ENCODE measurements at regions not wholly inside any gene's neighbourhood (a gene's known extent, or its start where the extent isn't known, plus 50 kb on each side); places are given as distances from the start of the nearest gene placed in this dataset.

GRCh38 chr9:86718388-86719049, 228.8 kb downstream of the GAS1 start:
- TF ChIP-seq, protein P1, sequence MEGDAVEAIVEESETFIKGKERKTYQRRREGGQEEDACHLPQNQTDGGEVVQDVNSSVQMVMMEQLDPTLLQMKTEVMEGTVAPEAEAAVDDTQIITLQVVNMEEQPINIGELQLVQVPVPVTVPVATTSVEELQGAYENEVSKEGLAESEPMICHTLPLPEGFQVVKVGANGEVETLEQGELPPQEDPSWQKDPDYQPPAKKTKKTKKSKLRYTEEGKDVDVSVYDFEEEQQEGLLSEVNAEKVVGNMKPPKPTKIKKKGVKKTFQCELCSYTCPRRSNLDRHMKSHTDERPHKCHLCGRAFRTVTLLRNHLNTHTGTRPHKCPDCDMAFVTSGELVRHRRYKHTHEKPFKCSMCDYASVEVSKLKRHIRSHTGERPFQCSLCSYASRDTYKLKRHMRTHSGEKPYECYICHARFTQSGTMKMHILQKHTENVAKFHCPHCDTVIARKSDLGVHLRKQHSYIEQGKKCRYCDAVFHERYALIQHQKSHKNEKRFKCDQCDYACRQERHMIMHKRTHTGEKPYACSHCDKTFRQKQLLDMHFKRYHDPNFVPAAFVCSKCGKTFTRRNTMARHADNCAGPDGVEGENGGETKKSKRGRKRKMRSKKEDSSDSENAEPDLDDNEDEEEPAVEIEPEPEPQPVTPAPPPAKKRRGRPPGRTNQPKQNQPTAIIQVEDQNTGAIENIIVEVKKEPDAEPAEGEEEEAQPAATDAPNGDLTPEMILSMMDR (IDR thresholded peaks at IDR 0.05; ENCODE audit: borderline replicate concordance, control extremely low read depth, extremely low read depth, insufficient read depth, missing control alignments): no peak
- in situ Hi-C loops (cut with MboI; ENCODE audit: low sequenced_read_pairs, unreplicated experiment): no loop called here
- DNase-seq (ENCODE audit: low spot score): no peak

GRCh38 chr9:86716326-86716922, 230.9 kb downstream of the GAS1 start:
- TF ChIP-seq, protein P1 (IDR thresholded peaks at IDR 0.05; ENCODE audit: borderline replicate concordance, control extremely low read depth, extremely low read depth, insufficient read depth, missing control alignments): no peak
- in situ Hi-C loops (cut with MboI; ENCODE audit: low sequenced_read_pairs, unreplicated experiment): no loop called here
- no peak for DNase-seq (ENCODE audit: low spot score)

GRCh38 chr9:86714999-86715398, 232.3 kb downstream of the GAS1 start:
- DNase-seq (ENCODE audit: low spot score): no peak
- TF ChIP-seq, protein P1 (IDR thresholded peaks at IDR 0.05; ENCODE audit: borderline replicate concordance, control extremely low read depth, extremely low read depth, insufficient read depth, missing control alignments): no peak
- in situ Hi-C loops (cut with MboI; ENCODE audit: low sequenced_read_pairs, unreplicated experiment): no loop called here

DNA sequence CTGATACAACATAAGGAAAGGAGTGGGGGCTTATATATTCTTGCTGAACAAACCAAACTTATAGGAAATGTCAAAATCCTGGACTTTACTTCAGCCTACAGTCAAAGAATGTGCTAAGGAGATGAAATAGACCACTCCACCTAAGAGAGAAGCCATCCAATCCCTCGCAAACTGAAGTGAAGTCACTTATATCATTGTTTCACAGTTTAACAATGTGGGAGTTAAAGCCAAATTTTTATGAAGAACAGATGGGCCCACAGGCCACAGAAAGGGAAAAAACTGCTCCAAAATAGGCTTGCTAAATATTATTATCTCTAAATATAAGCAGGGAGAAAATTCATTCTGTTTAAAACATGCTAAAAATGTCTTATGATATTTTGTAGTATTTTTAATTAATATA, 233.3 kb downstream of the GAS1 start:
- DNase-seq (ENCODE audit: low spot score): no peak
- in situ Hi-C loops (cut with MboI; ENCODE audit: low sequenced_read_pairs, unreplicated experiment): no loop called here
- TF ChIP-seq, protein P1 (IDR thresholded peaks at IDR 0.05; ENCODE audit: borderline replicate concordance, control extremely low read depth, extremely low read depth, insufficient read depth, missing control alignments): no peak

- no peak for DNase-seq (ENCODE audit: low spot score)
- in situ Hi-C loops (cut with MboI; ENCODE audit: low sequenced_read_pairs, unreplicated experiment): no loop called here
- TF ChIP-seq, protein P1 (IDR thresholded peaks at IDR 0.05; ENCODE audit: borderline replicate concordance, control extremely low read depth, extremely low read depth, insufficient read depth, missing control alignments): no peak
These were observed 233.8 kb downstream of the GAS1 start for GRCh38 chr9:86713470-86713869.

DNA sequence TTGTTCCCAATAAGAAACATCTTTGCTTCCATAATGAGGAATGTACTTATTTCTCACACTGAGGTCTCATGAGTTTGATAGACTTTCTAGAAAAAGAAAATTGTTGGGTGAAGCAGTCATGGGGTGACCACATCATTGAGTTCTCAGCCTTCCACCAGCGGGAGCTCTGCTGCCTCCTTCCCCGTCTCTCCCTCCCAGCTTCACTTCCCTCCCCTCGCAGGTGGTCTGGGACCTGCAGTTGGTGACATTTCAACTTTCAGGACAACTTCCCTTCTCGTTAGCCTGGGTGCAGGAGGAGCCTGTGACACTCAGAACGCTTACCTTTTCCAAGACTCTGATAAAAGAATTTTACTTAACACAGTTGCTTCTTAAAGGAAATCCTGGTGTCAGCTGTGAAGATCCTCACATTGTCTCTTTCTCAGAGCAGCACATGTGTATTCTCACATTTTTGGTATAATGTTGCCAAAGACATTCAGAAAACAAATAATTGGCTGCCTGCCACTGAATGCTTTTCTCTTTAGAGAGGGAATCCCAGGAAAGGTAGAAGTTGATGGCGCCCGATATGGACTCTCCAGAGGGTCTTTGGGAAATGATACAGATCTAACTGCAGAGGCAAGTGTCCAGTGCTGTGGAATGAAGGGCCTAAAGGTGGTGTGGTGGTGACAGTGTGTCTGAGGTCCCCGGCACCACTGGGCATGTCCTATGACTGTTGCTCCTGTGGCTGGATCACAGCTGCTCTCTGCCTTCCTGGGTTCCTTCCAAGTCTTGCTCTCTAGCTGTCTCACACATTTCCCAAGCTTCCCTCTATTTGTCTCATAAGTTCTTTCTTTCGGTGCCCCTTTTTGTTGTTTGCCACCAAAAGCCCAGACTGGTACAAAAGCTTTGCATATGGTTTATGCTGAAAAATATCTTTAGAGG, 238.1 kb downstream of the GAS1 start:
- no peak for DNase-seq (ENCODE audit: low spot score)
- in situ Hi-C loops (cut with MboI; ENCODE audit: low sequenced_read_pairs, unreplicated experiment): no loop called here
- TF ChIP-seq, protein P1 (IDR thresholded peaks at IDR 0.05; ENCODE audit: borderline replicate concordance, control extremely low read depth, extremely low read depth, insufficient read depth, missing control alignments): no peak

Measured in GM13976 (cell line).